Middle frontal gyrus (tissue), 1 donor: ENCODE measurements at regions not wholly inside any gene's neighbourhood (a gene's known extent, or its start where the extent isn't known, plus 50 kb on each side); places are given as distances from the start of the nearest gene placed in this dataset.

ENCODE experiments used
- DNase-seq: peaks from one replicate; pipeline ENCODE4 v3.0.0-alpha.2; 2015; ENCODE audit warnings: low spot score; ENCODE audit errors: extremely low spot score

GRCh38 chr18:25814841-25815458 lies 275.5 kb downstream of the SS18 start:
- no peak for DNase-seq

GRCh38 chr18:25813110-25813509 lies 277.3 kb downstream of the SS18 start:
- DNase-seq, result no peak

GRCh38 chr18:25810736-25811135 lies 279.7 kb downstream of the SS18 start:
- DNase-seq, result no peak

GRCh38 chr18:25805939-25806338 lies 284.5 kb downstream of the SS18 start:
- DNase-seq, result no peak

GRCh38 chr18:25805323-25805722 lies 285.1 kb downstream of the SS18 start:
- no peak for DNase-seq

GRCh38 chr18:25799231-25799630 lies 291.2 kb downstream of the SS18 start:
- DNase-seq, result no peak

GRCh38 chr18:25798046-25798445 lies 292.4 kb downstream of the SS18 start:
- DNase-seq, result no peak

- DNase-seq, result no peak
These were observed 295.2 kb downstream of the SS18 start for GRCh38 chr18:25795213-25795612.

GRCh38 chr18:25787276-25787675 lies 303.1 kb downstream of the SS18 start:
- DNase-seq, result no peak

- no peak for DNase-seq
These were observed 303.7 kb downstream of the SS18 start for GRCh38 chr18:25786758-25787157.

- no peak for DNase-seq
These were observed 310.3 kb downstream of the SS18 start for GRCh38 chr18:25780105-25780504.

- no peak for DNase-seq
These were observed 318.6 kb downstream of the SS18 start for GRCh38 chr18:25771796-25772195.

GRCh38 chr18:25764777-25765176 lies 325.6 kb downstream of the SS18 start:
- DNase-seq, result no peak

GRCh38 chr18:25759111-25759510 lies 331.3 kb downstream of the SS18 start:
- no peak for DNase-seq

- no peak for DNase-seq
These were observed 346.7 kb downstream of the SS18 start for GRCh38 chr18:25743646-25744151.

GRCh38 chr18:25739376-25739775 lies 351.0 kb downstream of the SS18 start:
- DNase-seq, result no peak

- DNase-seq, result no peak
These were observed 352.6 kb downstream of the SS18 start for GRCh38 chr18:25737710-25738311.

GRCh38 chr18:25736516-25736915 lies 353.9 kb downstream of the SS18 start:
- no peak for DNase-seq

GRCh38 chr18:25735459-25735858 lies 355.0 kb downstream of the SS18 start:
- no peak for DNase-seq

- no peak for DNase-seq
These were observed 356.1 kb downstream of the SS18 start for GRCh38 chr18:25734336-25734735.

GRCh38 chr18:25732862-25733261 lies 357.6 kb downstream of the SS18 start:
- no peak for DNase-seq

- DNase-seq, result no peak
These were observed 361.3 kb downstream of the SS18 start for GRCh38 chr18:25729072-25729471.

GRCh38 chr18:25727281-25727985 lies 363.0 kb downstream of the SS18 start:
- DNase-seq, result no peak
